Heart right ventricle (tissue), 16 donors: ENCODE measurements at regions not wholly inside any gene's neighbourhood (a gene's known extent, or its start where the extent isn't known, plus 50 kb on each side); places are given as distances from the start of the nearest gene placed in this dataset.

Source experiments
- ATAC-seq, 8 donors: fragments of 200-7000 bp; cut with Tn5 transposase; one replicate each; pipeline ENCODE4 v1.9.1; 2020; ENCODE audit warnings: mild to moderate bottlenecking in 8 of 8, moderate library complexity in 8 of 8, moderate number of reproducible peaks in 1 of 8
- DNase-seq, 2 donors: peaks; one replicate each; pipeline ENCODE4 v3.0.0-alpha.2; 2020
- H3K27ac ChIP-seq, 10 donors: fragments of 200-600 bp; sonication (generic) in 2 of 10; one replicate each; pipeline versions ENCODE4 v1.5.0 to v1.8.0; 2020 to 2022; ENCODE audit warnings: mild to moderate bottlenecking in 3 of 10
- H3K27me3 ChIP-seq, 7 donors: fragments of 200-600 bp; one replicate each; pipeline ENCODE4 v1.8.0; 2021 to 2022; ENCODE audit warnings: mild to moderate bottlenecking in 2 of 7
- H3K36me3 ChIP-seq, 9 donors: fragments of 200-600 bp; sonication (generic) in 1 of 9; one replicate each; pipeline versions ENCODE4 v1.5.0 to v1.8.0; 2020 to 2022; ENCODE audit warnings: mild to moderate bottlenecking in 2 of 9
- H3K4me1 ChIP-seq, 9 donors: fragments of 200-600 bp; sonication (generic) in 1 of 9; one replicate each; pipeline versions ENCODE4 v1.5.0 to v1.8.0; 2020 to 2022; ENCODE audit warnings: mild to moderate bottlenecking in 4 of 9
- H3K4me3 ChIP-seq, 10 donors: fragments of 200-600 bp; sonication (generic) in 2 of 10; one replicate each; pipeline versions ENCODE4 v1.5.0 to v1.8.0; 2020 to 2022; ENCODE audit warnings: mild to moderate bottlenecking in 7 of 10, moderate library complexity in 2 of 10
- H3K9me3 ChIP-seq, 11 donors: fragments of 200-600 bp in 10 of 11; sonication (generic) in 2 of 11; one replicate each; pipeline versions ENCODE4 v1.5.0 to v1.8.0; 2013 to 2022; ENCODE audit warnings: mild to moderate bottlenecking in 2 of 11, control low read depth in 1 of 11, moderate library complexity in 1 of 11
- CTCF ChIP-seq, 9 donors: fragments of 200-600 bp; sonication (generic) in 2 of 9; IDR thresholded peaks; one replicate each; pipeline versions ENCODE4 v1.5.0 to v1.8.0; 2021 to 2022; ENCODE audit warnings: antibody characterized with exemption in 9 of 9, mild to moderate bottlenecking in 5 of 9, moderate library complexity in 1 of 9
- WGBS, 2 donors: extraction: QIAGEN DNeasy Blood & Tissue Kit; methylation state at CpG; one replicate each; pipeline ENCODE4 v1.1.7; 2013; ENCODE audit warnings: inconsistent platforms in 1 of 2; 5-methylcytosine and 5-hydroxymethylcytosine counted together
- intact Hi-C, 10 donors: fragments of 100-400 bp; cut with DNase I; formaldehyde crosslinking; loops; one replicate each; pipeline versions ENCODE4 v1.11.1 to v1.14.2; 2022
- donor health status: Arrhythmogenic right ventricular cardiomyopathy.
- donor health status: ischemic (EF 13 %, LVEDD 7.1; RV severe dilation, severe dysfunction).
- donor health status: healthy with polysubstance abuse.
- donor health status: DM: no; HTN: yes; CAD: no.
- donor health status: DM: no; HTN: no; CAD: no.
- donor health status: ischemic (EF 25% LVEDD 6.9; RV normal size, moderate dysfunction).
- donor health status: ischemic (EF 25% LVEDD 5.7; RV mildly dilated, moderate dysfunction).
- donor health status: healthy.
- donor health status: DM: yes; HTN: yes; CAD: no.
- donor health status: Ischemic cardiomyopathy.
- donor health status: ischemic (EF 35%, LVEDD 5.7; RV mildly dilated, moderate dysfunction).
- donor health status: nonischemic (EF 11% LVEDD 7.7; RV severe dilation, severe dysfunction).
- donor health status: DM: yes; HTN: yes; CAD: no.
- donor health status: PGD.
- donor health status: ischemic (EF 29% LVEDD 5.4; RV normal size, mild dysfunction).
- donor health status: nonischemic (EF 23%, LVEDD 6.1; RV moderate dilation, normal function).

- no peaks in the 10 kb centered on the region for H3K9me3 ChIP-seq
- ATAC-seq: no peak
- no peak for DNase-seq
- intact Hi-C loops: no loop called here
- no peaks in the 10 kb centered on the region for H3K36me3 ChIP-seq
- no peak overlapping the region for H3K4me3 ChIP-seq
- H3K4me1 ChIP-seq: no peaks in the 10 kb centered on the region
- H3K27me3 ChIP-seq: peaks cover 0 to 19% (median 6%) of the 10 kb centered on the region in 7 donors
- WGBS, 2 donors: 77% methylated on average over 2 of the region's 2 CpGs
- TF ChIP-seq CTCF (IDR thresholded peaks at IDR 0.05): no peak
- H3K27ac ChIP-seq: no peak overlapping the region
Measured at GRCh38 chr20:4483486-4483885, 202.8 kb upstream of the PRNP start.

- no peak for ATAC-seq
Measured at GRCh38 chr20:4480104-4480503, 206.2 kb upstream of the PRNP start.

GRCh38 chr20:4476903-4477500, 209.3 kb upstream of the PRNP start:
- Histone ChIP-seq H3K27me3 (peaks cover 0 to 24% (median 3%) of the 10 kb centered on the region in 7 donors), H3K4me3 (no peak overlapping the region), H3K27ac (no peak overlapping the region), H3K36me3 (no peaks in the 10 kb centered on the region), H3K9me3 (no peaks in the 10 kb centered on the region), H3K4me1 (peaks cover 0 to 6% (median 0%) of the 10 kb centered on the region in 9 donors)
- no peak for TF ChIP-seq CTCF (IDR thresholded peaks at IDR 0.05)
- ATAC-seq (peak in 2 of 8 donors; percentile 37 to 52), DNase-seq (no peak)
- intact Hi-C loops: no loop called here
- 66 to 77% methylated on average over 4 of the region's 4 CpGs for WGBS, 2 donors

More at GRCh38 chr20:4480104-4480503, 206.2 kb upstream of the PRNP start:
- Histone ChIP-seq H3K4me1 (peaks cover 0 to 6% (median 0%) of the 10 kb centered on the region in 9 donors), H3K36me3 (no peaks in the 10 kb centered on the region), H3K27ac (no peak overlapping the region), H3K9me3 (no peaks in the 10 kb centered on the region), H3K4me3 (no peak overlapping the region), H3K27me3 (peaks cover 0 to 16% (median 6%) of the 10 kb centered on the region in 7 donors)
- 78 to 81% methylated on average over 3 of the region's 3 CpGs for WGBS, 2 donors
- intact Hi-C loops: no loop called here
- DNase-seq: no peak
- no peak for TF ChIP-seq CTCF (IDR thresholded peaks at IDR 0.05)

GRCh38 chr20:4472906-4473305, 213.3 kb upstream of the PRNP start:
- no peak overlapping the region for H3K27ac ChIP-seq
- peaks cover 0 to 9% (median 0%) of the 10 kb centered on the region in 7 donors for H3K27me3 ChIP-seq
- H3K4me1 ChIP-seq: peaks cover 0 to 6% (median 0%) of the 10 kb centered on the region in 9 donors
- no peak for TF ChIP-seq CTCF (IDR thresholded peaks at IDR 0.05)
- DNase-seq: no peak
- H3K36me3 ChIP-seq: no peaks in the 10 kb centered on the region
- intact Hi-C loops: no loop called here
- WGBS, 2 donors: 82 to 86% methylated on average over 2 of the region's 2 CpGs
- H3K9me3 ChIP-seq: no peaks in the 10 kb centered on the region
- H3K4me3 ChIP-seq: no peak overlapping the region
- no peak for ATAC-seq
